ENCODE measurements at regions not wholly inside any gene's neighbourhood (a gene's known extent, or its start where the extent isn't known, plus 50 kb on each side); places are given as distances from the start of the nearest gene placed in this dataset.
"Not testable (repeated sequence)": the region's sequence is repeated elsewhere in the genome, so short reads cannot be mapped to it uniquely, and the experiment has no call there.

- no peak for DNase-seq
- H3K4me1 ChIP-seq (ENCODE audit: insufficient read depth, low read length) = no peaks in the 10 kb centered on the region
- ChIA-PET CTCF (ENCODE audit: partially characterized antibody) (no interaction called here), POLR2A (ENCODE audit: partially characterized antibody) (no interaction called here)
- no peaks in the 10 kb centered on the region for H3K36me3 Mint-ChIP-seq
- no peak overlapping the region for H3K4me3 Mint-ChIP-seq
- no peaks in the 10 kb centered on the region for H3K36me3 ChIP-seq (ENCODE audit: insufficient read depth, low read length)
- H3K9me3 ChIP-seq (ENCODE audit: control insufficient read depth in 1 of 2, low read length in 2 of 2) = no peaks in the 10 kb centered on the region
- no peaks in the 10 kb centered on the region for H3K4me1 Mint-ChIP-seq
- intact Hi-C loops (cut with micrococcal nuclease) = no loop called here
- H3K9me3 Mint-ChIP-seq = peaks cover 0 to 7% (median 2%) of the 10 kb centered on the region in 8 donors
- H3K27ac Mint-ChIP-seq = no peak overlapping the region
- no peak overlapping the region for H3K4me3 ChIP-seq (ENCODE audit: low read length in 2 of 2)
- no peaks in the 10 kb centered on the region for H3K27me3 Mint-ChIP-seq
- H3K27me3 ChIP-seq (ENCODE audit: insufficient read depth, low read length) = no peaks in the 10 kb centered on the region
- no peak overlapping the region for H3K27ac ChIP-seq (ENCODE audit: low read depth, low read length)
These were observed 146.5 kb upstream of the MME start for GRCh38 chr3:154933581-154933980.

- intact Hi-C loops (cut with micrococcal nuclease) = no loop called here
- H3K9me3 ChIP-seq (ENCODE audit: control insufficient read depth in 1 of 2, low read length in 2 of 2) = no peaks in the 10 kb centered on the region
- ChIA-PET CTCF (ENCODE audit: partially characterized antibody) (no interaction called here), POLR2A (ENCODE audit: partially characterized antibody) (no interaction called here)
- H3K4me1 ChIP-seq (ENCODE audit: insufficient read depth, low read length) = no peaks in the 10 kb centered on the region
- H3K27me3 ChIP-seq (ENCODE audit: insufficient read depth, low read length) = no peaks in the 10 kb centered on the region
- Mint-ChIP-seq H3K9me3 (peaks cover 0 to 7% (median 2%) of the 10 kb centered on the region in 8 donors), H3K4me3 (no peak overlapping the region), H3K27ac (no peak overlapping the region), H3K27me3 (no peaks in the 10 kb centered on the region), H3K36me3 (no peaks in the 10 kb centered on the region), H3K4me1 (no peaks in the 10 kb centered on the region)
- H3K4me3 ChIP-seq (ENCODE audit: low read length in 2 of 2) = no peak overlapping the region
- no peaks in the 10 kb centered on the region for H3K36me3 ChIP-seq (ENCODE audit: insufficient read depth, low read length)
- H3K27ac ChIP-seq (ENCODE audit: low read depth, low read length) = no peak overlapping the region
- no peak for DNase-seq
These were observed 147.5 kb upstream of the MME start for GRCh38 chr3:154932633-154933032.

- H3K36me3 ChIP-seq (ENCODE audit: insufficient read depth, low read length) = no peaks in the 10 kb centered on the region
- no peaks in the 10 kb centered on the region for H3K9me3 ChIP-seq (ENCODE audit: control insufficient read depth in 1 of 2, low read length in 2 of 2)
- H3K4me3 ChIP-seq (ENCODE audit: low read length in 2 of 2) = no peak overlapping the region
- intact Hi-C loops (cut with micrococcal nuclease) = no loop called here
- ChIA-PET CTCF (ENCODE audit: partially characterized antibody) (no interaction called here), POLR2A (ENCODE audit: partially characterized antibody) (no interaction called here)
- no peaks in the 10 kb centered on the region for H3K36me3 Mint-ChIP-seq
- no peaks in the 10 kb centered on the region for H3K27me3 ChIP-seq (ENCODE audit: insufficient read depth, low read length)
- H3K4me1 ChIP-seq (ENCODE audit: insufficient read depth, low read length) = no peaks in the 10 kb centered on the region
- no peak overlapping the region for H3K27ac ChIP-seq (ENCODE audit: low read depth, low read length)
- DNase-seq = no peak
- H3K27me3 Mint-ChIP-seq = no peaks in the 10 kb centered on the region
- no peaks in the 10 kb centered on the region for H3K4me1 Mint-ChIP-seq
- H3K4me3 Mint-ChIP-seq = no peak overlapping the region
- no peak overlapping the region for H3K27ac Mint-ChIP-seq
- peaks cover 0 to 7% (median 0%) of the 10 kb centered on the region in 8 donors for H3K9me3 Mint-ChIP-seq
These were observed 148.6 kb upstream of the MME start for GRCh38 chr3:154931484-154931883.

- no peak overlapping the region for H3K4me3 ChIP-seq (ENCODE audit: low read length in 2 of 2)
- H3K36me3 ChIP-seq (ENCODE audit: insufficient read depth, low read length) = no peaks in the 10 kb centered on the region
- DNase-seq = no peak
- H3K36me3 Mint-ChIP-seq = no peaks in the 10 kb centered on the region
- no peak overlapping the region for H3K27ac ChIP-seq (ENCODE audit: low read depth, low read length)
- CTCF ChIA-PET (ENCODE audit: partially characterized antibody) = no interaction called here
- H3K27ac Mint-ChIP-seq = no peak overlapping the region
- no peaks in the 10 kb centered on the region for H3K27me3 Mint-ChIP-seq
- H3K4me1 ChIP-seq (ENCODE audit: insufficient read depth, low read length) = no peaks in the 10 kb centered on the region
- no peaks in the 10 kb centered on the region for H3K4me1 Mint-ChIP-seq
- no peaks in the 10 kb centered on the region for H3K9me3 ChIP-seq (ENCODE audit: control insufficient read depth in 1 of 2, low read length in 2 of 2)
- H3K9me3 Mint-ChIP-seq = peaks cover 0 to 8% (median under 1%) of the 10 kb centered on the region in 8 donors
- no peak overlapping the region for H3K4me3 Mint-ChIP-seq
- intact Hi-C loops (cut with micrococcal nuclease) = no loop called here
- POLR2A ChIA-PET (ENCODE audit: partially characterized antibody) = no interaction called here
- no peaks in the 10 kb centered on the region for H3K27me3 ChIP-seq (ENCODE audit: insufficient read depth, low read length)
These were observed 153.4 kb upstream of the MME start for GRCh38 chr3:154926721-154927120.

- Histone ChIP-seq H3K36me3 (ENCODE audit: insufficient read depth, low read length) (no peaks in the 10 kb centered on the region), H3K27ac (ENCODE audit: low read depth, low read length) (no peak overlapping the region), H3K4me3 (ENCODE audit: low read length in 2 of 2) (no peak overlapping the region), H3K27me3 (ENCODE audit: insufficient read depth, low read length) (no peaks in the 10 kb centered on the region), H3K9me3 (ENCODE audit: control insufficient read depth in 1 of 2, low read length in 2 of 2) (no peaks in the 10 kb centered on the region), H3K4me1 (ENCODE audit: insufficient read depth, low read length) (no peaks in the 10 kb centered on the region)
- no peaks in the 10 kb centered on the region for H3K4me1 Mint-ChIP-seq
- no peak overlapping the region for H3K27ac Mint-ChIP-seq
- ChIA-PET POLR2A (ENCODE audit: partially characterized antibody) (no interaction called here), CTCF (ENCODE audit: partially characterized antibody) (no interaction called here)
- intact Hi-C loops (cut with micrococcal nuclease) = no loop called here
- H3K9me3 Mint-ChIP-seq = peaks cover 0 to 12% (median 0%) of the 10 kb centered on the region in 8 donors
- no peak for DNase-seq
- H3K4me3 Mint-ChIP-seq = no peak overlapping the region
- no peaks in the 10 kb centered on the region for H3K36me3 Mint-ChIP-seq
- H3K27me3 Mint-ChIP-seq = no peaks in the 10 kb centered on the region
These were observed 158.8 kb upstream of the MME start for GRCh38 chr3:154921351-154921750.

GRCh38 chr3:154919226-154919625, 160.9 kb upstream of the MME start:
- intact Hi-C loops (cut with micrococcal nuclease) = no loop called here

GRCh38 chr3:154904328-154904727, 175.8 kb upstream of the MME start:
- Mint-ChIP-seq H3K27ac (no peak overlapping the region), H3K9me3 (peaks cover 0 to 16% (median 3%) of the 10 kb centered on the region in 8 donors), H3K4me3 (no peak overlapping the region), H3K36me3 (no peaks in the 10 kb centered on the region), H3K27me3 (no peaks in the 10 kb centered on the region), H3K4me1 (no peaks in the 10 kb centered on the region)
- Histone ChIP-seq H3K9me3 (ENCODE audit: control insufficient read depth in 1 of 2, low read length in 2 of 2) (no peaks in the 10 kb centered on the region), H3K27ac (ENCODE audit: low read depth, low read length) (no peak overlapping the region), H3K36me3 (ENCODE audit: insufficient read depth, low read length) (no peaks in the 10 kb centered on the region), H3K27me3 (ENCODE audit: insufficient read depth, low read length) (no peaks in the 10 kb centered on the region), H3K4me3 (ENCODE audit: low read length in 2 of 2) (no peak overlapping the region), H3K4me1 (ENCODE audit: insufficient read depth, low read length) (no peaks in the 10 kb centered on the region)
- POLR2A ChIA-PET (ENCODE audit: partially characterized antibody) = no interaction called here
- intact Hi-C loops (cut with micrococcal nuclease) = no loop called here
- CTCF ChIA-PET (ENCODE audit: partially characterized antibody) = no interaction called here
- DNase-seq = no peak

More at GRCh38 chr3:154919226-154919625, 160.9 kb upstream of the MME start:
- Mint-ChIP-seq H3K9me3 (peaks cover 0 to 12% (median 2%) of the 10 kb centered on the region in 8 donors), H3K27me3 (no peaks in the 10 kb centered on the region), H3K36me3 (no peaks in the 10 kb centered on the region), H3K4me3 (no peak overlapping the region), H3K4me1 (no peaks in the 10 kb centered on the region), H3K27ac (no peak overlapping the region)
- H3K9me3 ChIP-seq (ENCODE audit: control insufficient read depth in 1 of 2, low read length in 2 of 2) = no peaks in the 10 kb centered on the region
- H3K27ac ChIP-seq (ENCODE audit: low read depth, low read length) = no peak overlapping the region
- DNase-seq = no peak
- ChIA-PET POLR2A (ENCODE audit: partially characterized antibody) (no interaction called here), CTCF (ENCODE audit: partially characterized antibody) (no interaction called here)
- H3K4me1 ChIP-seq (ENCODE audit: insufficient read depth, low read length) = no peaks in the 10 kb centered on the region
- H3K27me3 ChIP-seq (ENCODE audit: insufficient read depth, low read length) = no peaks in the 10 kb centered on the region
- H3K36me3 ChIP-seq (ENCODE audit: insufficient read depth, low read length) = no peaks in the 10 kb centered on the region
- H3K4me3 ChIP-seq (ENCODE audit: low read length in 2 of 2) = no peak overlapping the region

- DNase-seq; H3K4me3 Mint-ChIP-seq; H3K27ac Mint-ChIP-seq; CTCF ChIA-PET (ENCODE audit: partially characterized antibody); H3K36me3 Mint-ChIP-seq; H3K27me3 Mint-ChIP-seq; H3K4me1 ChIP-seq (ENCODE audit: insufficient read depth, low read length); intact Hi-C loops (cut with micrococcal nuclease); POLR2A ChIA-PET (ENCODE audit: partially characterized antibody); H3K9me3 Mint-ChIP-seq; H3K36me3 ChIP-seq (ENCODE audit: insufficient read depth, low read length); H3K27me3 ChIP-seq (ENCODE audit: insufficient read depth, low read length); H3K27ac ChIP-seq (ENCODE audit: low read depth, low read length); H3K4me1 Mint-ChIP-seq; H3K9me3 ChIP-seq (ENCODE audit: control insufficient read depth in 1 of 2, low read length in 2 of 2); H3K4me3 ChIP-seq (ENCODE audit: low read length in 2 of 2): not testable (repeated sequence)
These were observed 177.6 kb upstream of the MME start for GRCh38 chr3:154902495-154902894.
